EL (cell line): ENCODE measurements at regions not wholly inside any gene's neighbourhood (a gene's known extent, or its start where the extent isn't known, plus 50 kb on each side); places are given as distances from the start of the nearest gene placed in this dataset.

ENCODE experiments used
- DNase-seq: peaks from one replicate; pipeline ENCODE4 v3.0.0-alpha.2; 2016

- no peak for DNase-seq
Measured at GRCh38 chrX:39728852-39729598, 368.7 kb downstream of the BCOR start.

- DNase-seq, result no peak
Measured at GRCh38 chrX:39729981-39730661, 367.6 kb downstream of the BCOR start.

GRCh38 chrX:39730662-39731329 is 367.0 kb downstream of the BCOR start:
- peak; percentile 65 for DNase-seq

- DNase-seq, result no peak
Measured at GRCh38 chrX:39731330-39731667, 366.5 kb downstream of the BCOR start.

GRCh38 chrX:39731735-39732134 is 366.0 kb downstream of the BCOR start:
- DNase-seq, result no peak

- no peak for DNase-seq
Measured at GRCh38 chrX:39733745-39734144, 364.0 kb downstream of the BCOR start.

GRCh38 chrX:39734174-39734776 is 363.5 kb downstream of the BCOR start:
- DNase-seq, result no peak

- DNase-seq, result peak; percentile 75
Measured at GRCh38 chrX:39736216-39737211, 361.2 kb downstream of the BCOR start.

- DNase-seq, result no peak
Measured at GRCh38 chrX:39739585-39739984, 358.2 kb downstream of the BCOR start.

GRCh38 chrX:39740078-39740477 is 357.7 kb downstream of the BCOR start:
- DNase-seq, result no peak

- no peak for DNase-seq
Measured at GRCh38 chrX:39741904-39742303, 355.9 kb downstream of the BCOR start.

- DNase-seq, result no peak
Measured at GRCh38 chrX:39745818-39746217, 351.9 kb downstream of the BCOR start.

GRCh38 chrX:39749135-39749534 is 348.6 kb downstream of the BCOR start:
- no peak for DNase-seq

GRCh38 chrX:39749728-39750127 is 348.0 kb downstream of the BCOR start:
- DNase-seq, result no peak

- DNase-seq, result no peak
Measured at GRCh38 chrX:39750256-39750790, 347.4 kb downstream of the BCOR start.

- no peak for DNase-seq
Measured at GRCh38 chrX:39750848-39751247, 346.9 kb downstream of the BCOR start.

GRCh38 chrX:39752815-39753214 is 344.9 kb downstream of the BCOR start:
- peak; percentile 53 for DNase-seq

- peak; percentile 71 for DNase-seq
Measured at GRCh38 chrX:39753293-39753996, 344.3 kb downstream of the BCOR start.

GRCh38 chrX:39755143-39756032 is 342.4 kb downstream of the BCOR start:
- peak; percentile 94 for DNase-seq
